H1 (cell line): ENCODE measurements at regions not wholly inside any gene's neighbourhood (a gene's known extent, or its start where the extent isn't known, plus 50 kb on each side); places are given as distances from the start of the nearest gene placed in this dataset.

Source experiments
- EZH2 ChIP-seq: fragments of 200-600 bp; sonication (generic); IDR thresholded peaks from 2 replicates; pipeline ENCODE4 v1.7.1; 2012; ENCODE audit warnings: low read depth, mild to moderate bottlenecking, moderate library complexity, low read length, inconsistent platforms; ENCODE audit not compliant: severe bottlenecking
- GTF2F1 ChIP-seq: IDR thresholded peaks from 2 replicates; pipeline ENCODE4 v1.6.1; 2012; ENCODE audit warnings: low read depth, low read length, improper control_type of control experiment, borderline replicate concordance
- MAFK ChIP-seq: IDR thresholded peaks from 2 replicates; pipeline ENCODE4 v1.6.1; 2012; ENCODE audit warnings: low read depth, mild to moderate bottlenecking, improper control_type of control experiment, low read length
- POLR2A ChIP-seq, 2 experiments: IDR thresholded peaks; 1 replicate in 1 of 2; 2 replicates in 1 of 2; pipeline ENCODE4 v1.6.1; 2011; ENCODE audit warnings: low read depth in 2 of 2, low read length in 2 of 2, mild to moderate bottlenecking in 2 of 2; ENCODE audit errors: control extremely low read depth in 1 of 2
- TF ChIP-seq, protein P1 (sequence below), 3 experiments: IDR thresholded peaks; 1 replicate in 2 of 3; 2 replicates in 1 of 3; pipeline versions ENCODE4 v1.5.1 to v1.6.1; 2011; ENCODE audit warnings: low read length in 3 of 3, mild to moderate bottlenecking in 3 of 3, inconsistent platforms in 2 of 3, low read depth in 1 of 3, moderate library complexity in 1 of 3; ENCODE audit not compliant: insufficient read depth in 1 of 3; ENCODE audit errors: control extremely low read depth in 1 of 3

GRCh38 chr15:97522347-97522746 is 438.2 kb upstream of the ARRDC4 start:
- no peak for TF ChIP-seq POLR2A (IDR thresholded peaks at IDR 0.05; ENCODE audit: control extremely low read depth in 1 of 2, low read depth in 2 of 2, low read length in 2 of 2)
- TF ChIP-seq, protein P1, sequence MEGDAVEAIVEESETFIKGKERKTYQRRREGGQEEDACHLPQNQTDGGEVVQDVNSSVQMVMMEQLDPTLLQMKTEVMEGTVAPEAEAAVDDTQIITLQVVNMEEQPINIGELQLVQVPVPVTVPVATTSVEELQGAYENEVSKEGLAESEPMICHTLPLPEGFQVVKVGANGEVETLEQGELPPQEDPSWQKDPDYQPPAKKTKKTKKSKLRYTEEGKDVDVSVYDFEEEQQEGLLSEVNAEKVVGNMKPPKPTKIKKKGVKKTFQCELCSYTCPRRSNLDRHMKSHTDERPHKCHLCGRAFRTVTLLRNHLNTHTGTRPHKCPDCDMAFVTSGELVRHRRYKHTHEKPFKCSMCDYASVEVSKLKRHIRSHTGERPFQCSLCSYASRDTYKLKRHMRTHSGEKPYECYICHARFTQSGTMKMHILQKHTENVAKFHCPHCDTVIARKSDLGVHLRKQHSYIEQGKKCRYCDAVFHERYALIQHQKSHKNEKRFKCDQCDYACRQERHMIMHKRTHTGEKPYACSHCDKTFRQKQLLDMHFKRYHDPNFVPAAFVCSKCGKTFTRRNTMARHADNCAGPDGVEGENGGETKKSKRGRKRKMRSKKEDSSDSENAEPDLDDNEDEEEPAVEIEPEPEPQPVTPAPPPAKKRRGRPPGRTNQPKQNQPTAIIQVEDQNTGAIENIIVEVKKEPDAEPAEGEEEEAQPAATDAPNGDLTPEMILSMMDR (IDR thresholded peaks at IDR 0.05; ENCODE audit: control extremely low read depth in 1 of 3, insufficient read depth in 1 of 3, low read depth in 1 of 3, low read length in 3 of 3), result no peak
- TF ChIP-seq EZH2, result no peak
- no peak for TF ChIP-seq MAFK
- TF ChIP-seq GTF2F1, result no peak
